Lung (tissue), 11 donors: ENCODE measurements at regions not wholly inside any gene's neighbourhood (a gene's known extent, or its start where the extent isn't known, plus 50 kb on each side); places are given as distances from the start of the nearest gene placed in this dataset.

Experiments used
- ATAC-seq: fragments of 200-7000 bp; cut with Tn5 transposase; one replicate; pipeline ENCODE4 v1.9.1; 2020; ENCODE audit warnings: moderate number of reproducible peaks; ENCODE audit not compliant: insufficient read depth, low FRiP score
- DNase-seq, 3 donors: peaks; one replicate each; pipeline ENCODE4 v3.0.0-alpha.2; 2013 to 2017
- H3K27ac ChIP-seq, 2 donors: one replicate each; pipeline ENCODE4 v1.5.1; 2013; ENCODE audit warnings: mild to moderate bottlenecking in 2 of 2, moderate library complexity in 2 of 2, control low read depth in 1 of 2, inconsistent platforms in 1 of 2, low read depth in 1 of 2, low read length in 1 of 2
- H3K27me3 ChIP-seq, 3 donors: one replicate each; pipeline ENCODE4 v1.5.1; 2013; ENCODE audit warnings: low read length in 2 of 3; ENCODE audit not compliant: control insufficient read depth in 3 of 3, insufficient read depth in 3 of 3
- H3K36me3 ChIP-seq, 4 donors: one replicate each; pipeline ENCODE4 v1.5.1; 2013; ENCODE audit warnings: low read length in 4 of 4, mild to moderate bottlenecking in 1 of 4, moderate library complexity in 1 of 4; ENCODE audit not compliant: control insufficient read depth in 4 of 4, insufficient read depth in 4 of 4
- H3K4me1 ChIP-seq, 5 donors: one replicate each; pipeline ENCODE4 v1.5.1; 2013; ENCODE audit warnings: low read length in 5 of 5, mild to moderate bottlenecking in 2 of 5, moderate library complexity in 1 of 5; ENCODE audit not compliant: control insufficient read depth in 5 of 5, insufficient read depth in 5 of 5
- H3K4me3 ChIP-seq: one replicate; pipeline ENCODE4 v1.5.1; 2013; ENCODE audit warnings: mild to moderate bottlenecking, control low read depth, moderate library complexity
- H3K9ac ChIP-seq, 2 donors: one replicate each; pipeline ENCODE4 v1.5.1; 2013; ENCODE audit warnings: low read length in 2 of 2, control low read depth in 1 of 2; ENCODE audit not compliant: insufficient read depth in 1 of 2
- H3K9me3 ChIP-seq, 4 donors: one replicate each; pipeline ENCODE4 v1.5.1; 2013; ENCODE audit warnings: low read length in 3 of 4, mild to moderate bottlenecking in 1 of 4, moderate library complexity in 1 of 4; ENCODE audit not compliant: control insufficient read depth in 4 of 4, insufficient read depth in 3 of 4
- CTCF ChIP-seq: IDR thresholded peaks from 2 replicates; pipeline ENCODE4 v1.5.1; 2012; ENCODE audit warnings: mild to moderate bottlenecking; ENCODE audit errors: control extremely low read depth, extremely low read depth
- WGBS, 2 donors: extraction: QIAGEN DNeasy Blood & Tissue Kit; methylation state at CpG; one replicate each; pipeline ENCODE4 v1.1.7; 2013; 5-methylcytosine and 5-hydroxymethylcytosine counted together
- donor health status: control.
- donor health status: control.
- donor health status: Bipolar disorder and iron deficiency.
- donor health status: healthy.
- donor health status: DM: yes; HTN: yes; CAD: no.

DNA sequence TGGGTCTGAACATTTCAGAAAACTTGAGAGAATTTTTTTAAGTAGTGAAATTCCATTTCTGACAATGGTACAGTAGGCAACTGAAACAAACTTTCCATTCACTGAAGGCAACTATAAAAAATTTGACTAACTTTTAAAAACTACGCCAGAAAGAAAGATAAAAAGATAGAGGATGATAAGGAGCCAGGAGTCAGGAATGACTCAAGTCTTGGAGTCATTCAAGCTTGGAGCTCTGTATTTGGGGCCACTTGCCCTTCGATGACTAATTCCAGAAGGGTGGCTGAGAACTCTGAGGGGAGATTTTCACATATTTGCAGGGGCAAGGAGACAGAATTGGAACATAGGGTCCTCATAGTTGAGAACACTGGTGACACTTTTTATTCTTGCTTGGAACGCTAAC, 1083.2 kb upstream of the CNTN5 start:
- Histone ChIP-seq H3K4me1 (no peaks in the 10 kb centered on the region), H3K36me3 (no peaks in the 10 kb centered on the region), H3K4me3 (no peak overlapping the region), H3K9me3 (no peaks in the 10 kb centered on the region), H3K9ac (no peak overlapping the region), H3K27ac (no peak overlapping the region), H3K27me3 (no peaks in the 10 kb centered on the region)
- no peak for ATAC-seq
- no peak for DNase-seq
- no peak for TF ChIP-seq CTCF
- WGBS, 2 donors, result 78 to 86% methylated on average over 3 of the region's 3 CpGs

- 77 to 83% methylated on average over 2 of the region's 2 CpGs for WGBS, 2 donors
- no peaks in the 10 kb centered on the region for H3K4me1 ChIP-seq
- no peaks in the 10 kb centered on the region for H3K36me3 ChIP-seq
- no peak for ATAC-seq
- H3K4me3 ChIP-seq, result no peak overlapping the region
- no peak for TF ChIP-seq CTCF
- no peaks in the 10 kb centered on the region for H3K27me3 ChIP-seq
- H3K9me3 ChIP-seq, result no peaks in the 10 kb centered on the region
- no peak overlapping the region for H3K9ac ChIP-seq
- DNase-seq, result no peak
- no peak overlapping the region for H3K27ac ChIP-seq
Measured at GRCh38 chr11:97938789-97939188, 1082.0 kb upstream of the CNTN5 start.

DNA sequence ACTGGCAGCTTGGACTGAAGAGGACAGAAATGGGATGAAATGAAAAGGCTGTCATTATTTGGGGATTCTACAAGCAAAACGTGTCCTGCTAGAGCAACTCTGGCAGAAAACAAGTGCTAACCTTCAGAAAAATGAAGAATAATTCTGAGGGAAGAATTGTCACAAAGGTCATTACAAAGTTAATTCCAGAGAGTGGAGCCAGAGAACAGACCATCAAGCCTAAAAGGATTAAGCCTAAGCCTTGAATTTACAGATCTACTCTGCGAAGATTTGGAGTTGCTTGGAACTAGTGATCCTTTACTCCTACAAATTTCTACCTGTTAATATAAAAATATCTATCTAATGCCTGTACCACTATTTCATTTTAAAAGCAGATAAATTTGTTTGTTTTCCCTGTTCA, 1077.3 kb upstream of the CNTN5 start:
- Histone ChIP-seq H3K9me3 (no peaks in the 10 kb centered on the region), H3K27ac (no peak overlapping the region), H3K36me3 (no peaks in the 10 kb centered on the region), H3K9ac (no peak overlapping the region), H3K27me3 (no peaks in the 10 kb centered on the region), H3K4me3 (no peak overlapping the region), H3K4me1 (no peaks in the 10 kb centered on the region)
- no peak for TF ChIP-seq CTCF
- ATAC-seq (no peak), DNase-seq (no peak)
- 71 to 79% methylated on average over 2 of the region's 2 CpGs for WGBS, 2 donors

- Histone ChIP-seq H3K27ac (no peak overlapping the region), H3K27me3 (no peaks in the 10 kb centered on the region), H3K4me1 (no peaks in the 10 kb centered on the region), H3K36me3 (no peaks in the 10 kb centered on the region), H3K4me3 (no peak overlapping the region), H3K9ac (no peak overlapping the region), H3K9me3 (no peaks in the 10 kb centered on the region)
- 51 to 57% methylated on average over 1 of the region's 1 CpG for WGBS, 2 donors
- TF ChIP-seq CTCF, result no peak
- ATAC-seq, result no peak
- DNase-seq, result no peak
Measured at GRCh38 chr11:97948793-97949192, 1072.0 kb upstream of the CNTN5 start.
